Activated T-cell treated with anti-CD3 and anti-CD28 coated beads, Interleukin-2, amount 50 U/mL, for 48 hours (primary cell): ENCODE measurements at regions not wholly inside any gene's neighbourhood (a gene's known extent, or its start where the extent isn't known, plus 50 kb on each side); places are given as distances from the start of the nearest gene placed in this dataset.
"Not testable (repeated sequence)": the region's sequence is repeated elsewhere in the genome, so short reads cannot be mapped to it uniquely, and the experiment has no call there.

Experiments
- DNase-seq, 2 experiments: peaks; one replicate each; pipeline ENCODE4 v3.0.0-alpha.2; 2020

DNA sequence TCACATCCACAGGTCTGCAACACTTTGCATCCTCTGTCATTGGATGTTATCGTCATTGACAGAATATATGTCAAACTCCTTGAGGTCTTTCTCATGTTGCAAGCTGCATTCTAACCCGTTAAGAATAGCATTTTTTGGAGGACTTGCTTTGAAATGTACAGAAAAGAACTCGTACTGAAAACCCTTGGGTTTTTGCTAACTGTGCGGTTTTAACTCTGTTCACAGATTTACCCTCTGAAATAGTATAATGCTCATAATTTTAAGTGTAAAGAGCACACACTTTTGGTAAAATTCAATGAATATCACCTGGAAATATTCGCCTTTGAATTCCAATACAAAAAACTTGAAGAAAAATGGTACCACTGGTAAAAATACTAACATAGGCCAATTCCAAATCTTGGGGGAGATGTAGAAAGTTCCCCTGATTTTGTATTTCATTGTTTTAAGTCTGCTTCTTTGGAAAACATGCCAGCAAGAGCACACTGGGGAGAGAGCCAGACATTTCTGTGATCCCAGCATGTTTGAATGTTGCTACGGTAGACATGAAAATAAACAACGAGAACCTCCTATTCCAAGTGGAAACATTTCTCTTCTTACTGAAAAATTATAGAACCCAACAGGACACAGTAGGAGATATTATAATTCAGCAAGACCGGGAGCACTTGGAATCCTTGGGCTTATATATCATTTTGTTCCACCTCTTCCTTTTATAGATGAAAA is 446.0 kb downstream of the AEBP2 start:
- DNase-seq = no peak

DNA sequence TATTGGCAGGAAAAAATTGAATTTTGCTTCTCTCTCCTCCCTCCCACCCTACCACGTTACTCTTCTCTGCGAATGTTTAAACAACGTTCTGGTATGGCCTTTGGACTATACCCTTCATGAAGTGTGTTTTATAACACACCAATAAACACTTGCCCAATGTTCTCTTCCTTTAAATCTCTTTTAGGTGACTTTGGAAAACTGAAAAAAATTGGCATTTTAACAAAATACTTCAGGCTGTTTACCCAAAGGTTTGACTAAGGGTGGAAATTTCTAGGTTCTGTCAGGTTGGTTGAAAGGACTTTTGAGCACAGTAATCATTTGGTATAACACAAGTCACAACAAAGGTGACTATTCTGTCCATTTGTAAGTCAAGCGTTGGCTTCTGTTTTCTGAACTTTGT is 446.8 kb downstream of the AEBP2 start:
- no peak for DNase-seq

DNA sequence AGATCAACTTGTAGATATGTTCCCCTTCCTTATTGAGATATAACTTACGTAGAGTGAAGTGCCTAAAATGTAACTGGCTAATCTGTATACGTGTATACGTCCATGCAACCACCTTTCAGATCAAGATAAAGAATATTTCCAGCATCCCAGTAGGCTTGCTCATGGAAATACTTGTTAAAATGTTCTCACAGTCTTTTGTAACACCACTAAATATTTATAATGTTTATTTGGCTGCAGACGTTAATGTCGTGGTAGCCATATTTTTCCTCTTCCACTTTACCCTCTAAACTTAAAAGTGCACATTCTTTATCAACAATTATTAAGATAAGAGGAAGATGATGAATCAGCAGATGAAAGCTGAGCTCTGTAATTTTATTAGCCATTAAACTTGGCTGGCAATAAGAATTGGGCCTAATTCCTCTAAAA is 447.4 kb downstream of the AEBP2 start:
- DNase-seq = no peak

DNA sequence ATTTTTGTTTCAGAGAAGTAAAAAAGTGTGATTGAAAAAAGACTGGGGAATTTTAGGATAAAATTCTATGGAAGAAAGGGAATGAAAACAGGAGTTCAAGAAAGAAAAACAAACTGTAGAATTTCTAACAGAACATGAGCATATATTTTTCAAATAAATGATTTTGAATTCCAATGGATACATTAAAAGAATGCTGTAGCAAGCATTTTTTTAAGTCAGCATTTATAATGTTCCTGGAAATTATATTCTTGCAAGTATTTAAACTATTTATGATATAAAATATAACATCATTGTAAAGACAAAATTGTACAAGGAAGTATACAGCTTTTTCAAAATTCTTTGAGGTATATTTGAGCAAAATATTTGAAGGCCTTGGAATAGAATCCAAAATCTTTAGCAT is 450.7 kb downstream of the AEBP2 start:
- no peak for DNase-seq

DNA sequence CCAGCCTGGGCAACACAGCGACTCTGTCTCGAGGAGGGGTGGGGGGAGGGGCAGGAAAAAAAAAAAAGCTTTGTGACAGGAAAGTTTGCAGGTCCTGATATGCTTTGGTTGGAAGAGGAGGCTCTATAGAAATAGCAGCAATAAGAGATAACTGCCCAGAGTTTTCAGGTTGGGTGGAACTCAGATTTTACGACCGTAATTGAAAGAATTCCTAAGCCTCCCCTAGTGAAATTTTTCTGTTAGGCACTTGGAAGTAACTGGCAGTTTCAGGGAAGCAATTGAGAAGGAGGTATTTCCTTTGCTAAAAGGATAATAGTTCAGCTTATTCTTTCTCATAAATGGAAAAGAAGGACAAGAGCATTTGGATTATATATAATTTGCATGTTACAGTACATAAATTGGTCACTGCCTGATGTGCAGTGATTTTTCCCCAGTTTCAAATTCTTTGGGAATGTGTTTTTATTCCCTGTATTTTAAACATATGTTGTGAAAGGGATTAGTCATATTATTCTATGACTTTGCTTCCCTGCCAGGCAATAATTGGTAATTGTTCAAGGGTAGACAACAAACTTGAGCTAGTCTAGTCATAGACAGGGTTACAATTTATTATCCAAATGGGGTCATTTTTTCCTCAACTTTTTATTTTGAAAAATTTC is 452.8 kb downstream of the AEBP2 start:
- no peak for DNase-seq

DNA sequence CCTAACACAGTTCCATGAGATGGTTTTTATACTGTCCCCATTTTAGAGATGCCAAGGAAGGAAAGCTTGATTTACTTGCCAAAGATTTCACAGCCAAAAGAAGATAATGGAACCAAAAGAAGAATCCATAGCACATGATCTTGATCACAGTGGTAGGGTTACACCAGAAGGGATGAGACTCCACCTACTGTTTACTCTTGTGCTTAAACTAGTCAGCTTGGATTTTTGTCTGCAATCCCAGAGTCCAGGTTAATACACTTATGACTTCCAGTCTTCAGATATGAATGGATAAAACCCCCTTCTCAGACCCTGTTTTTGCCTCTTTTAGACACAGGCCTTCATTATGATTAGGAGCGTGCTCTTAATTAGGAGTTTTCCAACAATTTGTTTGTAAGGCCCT is 454.2 kb downstream of the AEBP2 start:
- DNase-seq = no peak

DNA sequence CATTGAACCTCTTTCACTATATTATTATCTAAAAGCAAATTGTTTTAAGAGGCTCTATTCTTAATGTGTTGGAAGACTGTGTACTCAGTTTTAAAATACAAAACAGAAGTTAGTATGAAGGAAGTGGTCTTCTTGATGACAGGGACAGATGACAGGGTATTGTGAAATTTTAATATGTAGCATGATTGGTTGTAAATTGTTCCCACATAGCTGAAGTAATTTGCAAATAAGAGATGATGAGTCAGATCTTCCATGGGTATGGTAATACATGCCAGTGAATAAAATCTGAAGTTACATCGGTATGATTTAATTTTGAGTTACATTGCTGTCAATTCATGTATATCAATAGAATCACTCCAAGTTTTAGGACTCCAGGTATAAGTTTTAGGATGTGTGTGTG is 454.8 kb downstream of the AEBP2 start:
- DNase-seq = no peak

DNA sequence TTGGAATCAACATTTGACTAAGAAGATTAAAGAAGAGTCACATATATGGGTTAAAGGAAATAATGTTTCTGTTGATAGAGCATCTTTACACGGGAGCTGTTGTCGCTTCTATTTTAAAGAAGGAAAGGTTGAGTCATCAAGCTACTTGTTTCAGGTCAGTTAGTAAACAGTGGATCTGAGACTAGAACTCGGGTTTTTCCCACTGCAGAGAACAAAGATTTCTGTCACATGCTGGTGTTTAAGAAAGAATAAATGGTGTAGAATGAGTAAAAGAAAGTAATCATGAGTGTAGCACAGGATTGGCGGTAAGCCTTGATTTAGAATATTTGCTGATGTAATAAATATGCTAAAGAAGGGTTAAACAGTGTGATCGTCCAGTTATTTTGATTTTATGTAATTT is 455.5 kb downstream of the AEBP2 start:
- DNase-seq = no peak

DNA sequence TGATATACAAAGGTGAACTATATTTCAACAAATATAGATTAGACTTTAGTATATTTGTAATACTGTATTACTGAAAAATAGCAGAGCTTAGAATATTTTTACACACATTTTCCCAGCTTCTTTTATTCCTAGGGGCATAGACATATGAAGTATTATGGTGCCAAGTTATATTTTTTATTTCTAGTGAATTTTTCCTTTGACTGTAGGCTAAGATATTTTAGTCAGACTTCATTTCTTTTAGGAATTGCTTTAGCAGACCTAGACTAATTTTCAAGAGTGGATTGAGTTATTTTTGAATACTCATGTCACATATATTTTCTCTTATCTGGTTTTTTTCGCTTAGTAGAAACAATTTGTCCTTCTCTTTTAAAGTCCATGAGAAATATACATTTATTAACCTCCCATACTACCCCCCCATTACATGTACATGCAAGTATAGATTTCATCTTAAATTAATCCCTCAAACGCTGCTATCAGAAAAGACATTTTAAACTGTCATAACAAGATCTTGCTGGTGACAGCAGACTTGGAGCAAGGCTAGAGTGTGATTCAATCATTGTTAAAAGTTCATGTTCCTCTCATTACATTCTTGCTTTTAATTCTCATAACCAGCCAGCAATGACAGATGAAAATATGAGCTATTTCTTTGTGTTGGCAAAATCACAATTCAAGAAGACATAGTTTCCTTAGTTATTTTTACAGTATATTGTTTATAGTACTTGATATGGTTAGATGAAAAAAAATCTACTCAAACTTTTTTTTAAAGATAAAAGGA is 456.1 kb downstream of the AEBP2 start:
- DNase-seq = no peak

DNA sequence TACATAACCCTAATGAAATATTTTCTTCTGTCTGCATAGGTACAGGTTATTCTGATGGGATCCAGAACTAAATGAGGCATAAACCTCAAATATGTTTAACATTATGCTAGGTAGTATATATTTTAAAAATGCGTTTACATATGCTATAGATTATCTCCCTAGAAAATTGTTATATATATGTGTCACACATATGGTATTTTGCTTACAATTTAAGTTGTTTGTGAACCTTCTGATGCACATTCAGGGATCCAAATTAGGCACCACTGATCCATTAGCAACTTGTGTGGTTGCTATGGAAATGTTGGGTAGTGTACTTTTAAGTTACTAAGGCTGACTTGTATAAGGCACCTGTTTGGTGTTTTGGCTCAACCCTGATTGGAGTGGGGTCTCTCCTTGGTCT is 456.7 kb downstream of the AEBP2 start:
- DNase-seq = no peak

DNA sequence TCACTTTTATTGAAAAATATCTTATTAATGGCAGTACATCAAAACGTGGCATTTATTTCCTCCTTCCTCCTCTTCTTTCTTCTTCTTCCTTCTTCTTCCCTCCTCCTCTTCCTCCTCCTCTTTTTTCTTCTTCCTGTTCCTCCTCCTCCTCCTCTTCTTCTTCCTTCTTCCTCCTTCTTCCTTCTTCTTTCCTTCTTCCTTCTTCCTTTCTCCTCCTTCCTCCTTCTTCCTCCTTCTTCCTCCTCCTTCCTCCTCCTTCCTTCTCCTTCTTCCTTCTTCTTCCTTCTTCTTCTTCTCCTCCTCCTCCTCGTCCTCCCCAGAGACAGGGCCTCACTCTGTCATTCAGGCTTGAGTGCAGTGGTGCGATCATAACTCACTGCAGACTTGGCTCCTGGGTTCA is 457.2 kb downstream of the AEBP2 start:
- no peak for DNase-seq

DNA sequence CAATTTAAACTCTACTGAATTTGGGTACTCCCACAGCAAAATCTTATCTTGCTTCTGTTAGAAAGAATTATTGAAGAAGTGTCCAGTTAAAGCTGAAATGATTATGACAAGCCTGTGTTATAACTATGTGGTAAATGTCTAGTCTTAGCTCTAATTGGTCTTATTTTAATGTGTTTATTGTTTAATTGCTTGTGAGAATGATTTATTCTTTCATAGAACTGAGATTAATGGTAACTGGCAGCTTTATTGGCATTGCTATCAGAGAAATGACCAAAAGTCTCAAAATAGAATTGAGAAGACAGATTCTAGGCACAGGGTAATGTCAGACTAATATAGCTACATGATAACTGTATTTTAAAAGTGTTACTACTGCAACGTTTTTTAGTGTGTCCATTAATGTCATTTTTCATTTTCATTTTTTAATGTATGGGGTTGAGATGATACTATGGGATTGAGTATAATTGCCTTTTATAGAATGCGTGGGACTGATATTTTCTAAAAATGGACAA is 458.7 kb downstream of the AEBP2 start:
- DNase-seq = no peak

DNA sequence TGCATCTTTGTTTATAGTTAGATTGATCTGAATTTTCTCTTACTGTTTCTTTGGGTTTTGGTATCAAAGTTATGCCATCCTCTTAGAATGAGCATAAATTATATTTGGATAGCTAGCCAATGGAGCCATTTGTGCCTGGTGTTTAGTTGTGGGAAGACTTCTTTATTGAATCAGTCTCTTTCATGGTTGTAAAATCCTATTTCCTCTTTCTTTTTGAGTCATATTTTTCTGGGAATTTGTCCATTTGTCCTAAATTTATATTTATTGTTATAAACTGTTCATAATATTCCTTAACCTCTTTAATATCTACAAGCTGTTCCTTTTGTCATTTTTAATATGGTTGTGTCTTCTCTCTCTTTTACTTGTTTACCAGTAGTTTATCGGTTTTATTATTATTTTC is 462.5 kb downstream of the AEBP2 start:
- DNase-seq = no peak

DNA sequence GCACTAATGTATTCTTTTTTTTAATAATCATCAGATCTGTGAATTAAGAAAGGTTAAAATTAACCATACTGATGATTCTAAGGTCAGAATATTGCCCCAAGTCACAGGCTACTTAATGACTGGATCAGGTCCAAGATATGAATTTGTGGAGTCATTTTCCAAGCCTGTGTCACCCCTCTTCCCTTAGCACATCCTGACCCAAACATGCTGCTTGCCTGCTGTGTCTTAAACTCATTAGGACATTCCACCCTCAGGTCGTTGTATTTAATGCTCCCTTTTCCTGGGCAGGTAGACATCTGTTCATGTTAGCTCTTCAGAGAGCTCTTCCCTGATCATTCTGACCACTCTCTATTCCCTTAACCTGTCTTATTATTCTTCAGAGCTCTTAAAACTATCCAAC is 463.5 kb upstream of the PDE3A start:
- DNase-seq = no peak

DNA sequence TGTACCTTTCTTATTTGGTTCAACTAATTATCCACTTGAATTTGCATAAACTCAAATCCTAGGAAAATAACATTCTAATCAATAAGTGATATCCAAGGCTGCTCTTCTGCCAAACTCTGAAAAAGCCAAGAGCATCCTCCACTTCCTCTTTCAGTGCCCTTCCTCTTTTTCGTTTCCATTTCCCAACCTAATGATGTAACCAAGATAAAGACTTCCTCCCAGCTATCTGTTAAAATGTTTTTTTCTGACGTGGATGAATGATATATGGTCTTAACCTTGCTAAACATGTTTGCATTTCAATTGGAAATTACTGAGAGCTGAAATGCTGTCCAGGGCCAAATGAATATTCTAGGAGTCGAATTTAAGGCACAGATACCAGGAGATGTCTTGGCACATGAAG is 459.5 kb upstream of the PDE3A start:
- no peak for DNase-seq

DNA sequence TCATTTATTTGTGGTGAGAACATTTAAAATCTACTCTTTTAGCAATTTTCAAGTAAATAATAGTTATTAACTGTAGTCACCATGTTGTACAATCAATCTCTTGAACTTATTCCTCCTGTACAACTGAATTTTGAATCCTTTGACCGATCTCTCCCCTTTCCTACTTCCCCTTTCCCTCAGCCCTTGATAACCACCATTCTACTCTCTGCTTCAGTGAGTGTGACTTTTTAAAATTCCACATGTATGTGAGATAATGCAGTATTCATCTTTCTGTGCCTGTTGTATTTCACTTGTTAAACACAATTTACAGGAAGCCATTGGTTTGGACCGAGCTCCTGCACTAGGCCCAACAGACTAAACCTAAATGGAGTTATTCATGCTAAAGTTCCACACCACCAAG is 458.9 kb upstream of the PDE3A start:
- no peak for DNase-seq

DNA sequence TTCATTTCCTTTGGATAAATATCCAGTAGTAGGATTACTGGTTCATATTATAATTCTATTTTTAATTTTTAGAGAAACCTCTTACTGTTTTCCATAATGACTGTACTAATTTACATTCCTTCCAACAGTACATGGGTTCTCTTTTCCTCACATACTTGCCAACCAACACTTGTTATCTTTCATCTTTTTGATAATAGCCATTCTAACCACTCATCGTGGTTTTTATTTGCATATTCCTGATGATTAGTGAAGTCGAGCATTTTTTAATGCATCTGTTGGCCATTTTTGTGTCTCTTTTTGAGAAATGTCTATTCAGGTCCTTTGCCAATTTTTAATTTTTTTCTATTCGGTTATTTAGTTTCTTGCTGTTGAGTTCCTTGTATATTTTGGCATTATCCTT is 457.7 kb upstream of the PDE3A start:
- DNase-seq = no peak

DNA sequence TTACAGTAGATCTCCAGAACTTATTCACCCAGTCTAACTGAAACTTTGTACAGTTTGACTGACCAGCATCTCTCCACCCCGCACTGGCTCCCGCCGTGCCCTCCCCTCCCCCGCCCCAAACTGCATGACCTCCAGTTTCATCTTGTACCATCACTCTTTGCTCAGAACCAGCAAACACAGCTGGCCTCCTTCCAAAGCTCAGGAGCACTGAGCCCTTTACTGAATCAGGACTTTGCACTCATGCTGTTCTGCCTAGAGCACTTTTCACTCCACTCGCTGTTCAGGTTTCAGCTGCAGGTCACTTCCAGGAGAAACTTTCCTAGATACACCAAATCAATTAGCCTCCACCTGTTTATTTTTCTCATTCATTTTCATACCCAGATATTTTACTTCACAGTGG is 455.3 kb upstream of the PDE3A start:
- DNase-seq = no peak

DNA sequence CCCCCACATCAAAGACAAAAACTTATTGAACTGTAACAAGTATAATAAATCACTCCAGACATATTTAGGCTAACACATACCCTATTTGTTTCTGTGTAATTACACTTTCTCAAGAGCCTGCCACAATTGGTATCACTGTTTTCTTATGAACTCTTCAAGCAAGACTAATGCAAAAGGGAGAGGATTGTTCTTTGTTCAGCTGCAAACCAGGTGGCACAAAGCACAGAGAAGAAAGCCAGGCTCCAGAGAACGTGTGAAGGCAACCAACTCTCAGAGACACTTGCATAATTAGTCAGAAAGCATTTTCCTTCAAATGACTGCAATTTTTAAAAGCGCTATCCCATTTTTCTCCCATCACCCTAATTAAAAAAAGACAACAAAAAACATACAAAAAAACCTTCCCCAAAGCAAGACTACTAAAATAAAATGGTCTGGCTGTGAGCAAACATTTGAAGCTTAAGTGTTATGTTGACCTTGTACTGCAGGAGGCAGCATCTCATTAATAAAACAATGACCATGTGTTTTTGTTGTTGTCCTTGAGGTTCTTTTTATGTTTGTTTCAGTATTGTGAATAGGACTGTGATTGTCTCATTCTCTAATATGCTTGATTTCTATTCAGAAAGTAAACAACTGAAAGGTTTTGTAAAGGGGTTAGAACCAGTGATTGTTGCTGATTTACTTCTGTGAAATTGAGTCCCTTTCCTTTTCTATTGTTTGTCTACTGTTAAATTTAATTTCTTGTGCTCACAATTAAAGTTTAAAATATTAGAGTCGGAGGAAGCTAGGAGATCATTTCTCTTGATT is 452.7 kb upstream of the PDE3A start:
- no peak for DNase-seq

DNA sequence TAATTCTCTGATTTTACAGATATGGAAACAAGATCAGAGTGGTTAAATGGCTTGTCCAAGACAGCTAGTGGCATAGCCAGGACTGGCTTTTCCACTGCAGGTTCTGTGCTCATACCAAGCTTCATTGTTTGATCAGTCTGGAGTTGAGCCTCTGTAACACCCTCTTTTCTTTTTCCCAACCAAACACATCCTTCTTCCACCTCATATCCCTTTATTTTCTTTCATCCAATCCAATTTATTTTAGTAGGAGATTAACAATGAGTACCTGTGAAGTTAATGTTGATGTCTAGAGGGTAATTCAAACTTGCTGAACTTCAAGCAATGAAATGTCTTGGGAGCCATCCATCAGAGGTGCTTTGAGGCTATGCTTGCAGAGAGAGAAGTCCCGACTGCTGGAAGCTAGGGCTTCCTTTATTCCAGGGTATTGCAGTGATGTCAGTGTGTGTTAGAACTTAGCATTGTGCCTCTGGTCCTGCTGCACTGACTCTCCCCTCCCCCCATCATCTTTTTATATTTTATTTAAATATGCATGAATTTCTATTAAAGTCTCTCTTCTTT is 452.1 kb upstream of the PDE3A start:
- DNase-seq = no peak

DNA sequence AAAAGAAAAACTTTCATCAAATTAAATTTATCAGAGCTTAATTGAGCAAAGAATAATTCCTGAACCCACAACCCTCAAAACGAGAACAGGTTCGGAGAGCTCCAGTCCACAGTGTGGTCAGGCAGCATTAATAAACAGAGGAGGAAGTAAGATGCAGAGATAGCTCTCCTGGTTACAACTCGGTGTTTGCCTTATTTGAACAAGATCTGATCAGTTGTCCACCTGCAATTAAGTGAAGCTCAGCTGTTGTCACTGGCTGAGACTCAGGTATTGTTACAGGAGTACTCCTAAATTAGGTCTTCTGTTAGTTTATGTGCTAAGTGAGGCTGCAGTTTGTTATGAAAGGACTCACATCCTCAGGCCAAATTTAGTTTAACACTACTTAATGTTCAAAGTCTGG is 451.4 kb upstream of the PDE3A start:
- DNase-seq = no peak

DNA sequence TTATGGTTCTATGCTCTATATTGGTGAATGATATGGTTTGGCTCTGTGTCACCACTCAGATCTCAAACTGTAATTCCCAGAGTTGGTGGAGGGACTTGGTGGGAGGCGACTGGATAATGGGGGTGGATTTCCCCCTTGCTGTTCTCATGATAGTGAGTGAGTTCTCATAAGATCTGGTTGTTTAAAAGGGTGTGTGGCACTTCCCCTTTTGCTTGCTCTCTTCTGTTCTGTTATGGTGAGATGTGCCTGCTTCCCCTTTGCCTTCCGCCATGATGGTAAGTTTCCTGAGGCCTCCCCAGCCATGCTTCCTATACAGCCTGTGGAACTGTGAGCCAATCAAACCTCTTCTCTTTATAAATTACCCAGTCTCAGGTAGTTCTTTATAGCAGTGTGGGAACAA is 446.6 kb upstream of the PDE3A start:
- not testable (repeated sequence) for DNase-seq

DNA sequence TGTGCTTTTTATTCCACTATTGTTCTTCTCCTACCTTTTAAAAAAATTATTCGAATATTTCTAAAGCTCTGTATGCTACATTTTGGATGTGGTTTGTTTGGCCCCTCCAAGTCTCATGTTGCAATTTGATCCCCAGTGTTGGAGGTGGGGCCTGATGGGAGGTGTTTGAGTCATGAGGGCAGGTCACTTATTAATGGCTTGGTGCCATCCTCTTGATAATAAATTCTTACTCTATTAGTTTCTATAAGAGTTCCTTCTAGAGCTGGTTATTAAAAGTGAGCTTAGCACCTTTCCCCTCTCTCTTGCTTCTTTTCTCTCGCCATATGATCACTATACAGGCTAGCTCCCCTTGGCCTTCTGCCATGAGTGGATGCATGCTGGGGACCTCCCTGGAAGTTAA is 445.6 kb upstream of the PDE3A start:
- no peak for DNase-seq
